Mesothelial cell of epicardium (in vitro differentiated cells): ENCODE measurements at regions not wholly inside any gene's neighbourhood (a gene's known extent, or its start where the extent isn't known, plus 50 kb on each side); places are given as distances from the start of the nearest gene placed in this dataset.

Source experiments
- DNase-seq, 2 experiments: peaks; one replicate each; pipeline ENCODE4 v3.0.0; 2021; ENCODE audit warnings: low spot score in 2 of 2; ENCODE audit not compliant: unreplicated experiment in 2 of 2
- H3K27ac Mint-ChIP-seq: 2 replicates; pipeline ENCODE4 v1.8.0; 2021; ENCODE audit warnings: mixed read lengths
- H3K27me3 Mint-ChIP-seq: 2 replicates; pipeline ENCODE4 v1.8.0; 2021; ENCODE audit warnings: low read depth, mixed read lengths
- H3K36me3 Mint-ChIP-seq: 2 replicates; pipeline ENCODE4 v1.8.0; 2021; ENCODE audit warnings: mixed read lengths
- H3K4me1 Mint-ChIP-seq: 2 replicates; pipeline ENCODE4 v1.8.0; 2021; ENCODE audit warnings: mixed read lengths
- H3K4me3 Mint-ChIP-seq: 2 replicates; pipeline ENCODE4 v1.8.0; 2021; ENCODE audit warnings: mild to moderate bottlenecking, moderate library complexity, mixed read lengths
- H3K9me3 Mint-ChIP-seq: 2 replicates; pipeline ENCODE4 v1.8.0; 2021; ENCODE audit warnings: mixed read lengths
- CTCF ChIP-seq: fragments of 200-600 bp; sonication (generic); IDR thresholded peaks from one replicate; pipeline ENCODE4 v1.5.0; 2021; ENCODE audit warnings: antibody characterized with exemption; ENCODE audit not compliant: unreplicated experiment

GRCh38 chr10:117666965-117667364, 124.4 kb downstream of the EMX2 start:
- Mint-ChIP-seq H3K4me3 (no peak overlapping the region), H3K27me3 (peaks cover 18% of the 10 kb centered on the region), H3K27ac (no peak overlapping the region), H3K4me1 (no peaks in the 10 kb centered on the region), H3K9me3 (no peaks in the 10 kb centered on the region), H3K36me3 (no peaks in the 10 kb centered on the region)
- TF ChIP-seq CTCF: no peak
- DNase-seq: peak in 1 of 2 experiments; percentile 29

GRCh38 chr10:117667831-117668230, 125.3 kb downstream of the EMX2 start:
- H3K4me3 Mint-ChIP-seq: no peak overlapping the region
- no peak for TF ChIP-seq CTCF

GRCh38 chr10:117668327-117669008, 125.9 kb downstream of the EMX2 start:
- Mint-ChIP-seq H3K27me3 (peaks cover 18% of the 10 kb centered on the region), H3K27ac (no peak overlapping the region), H3K36me3 (no peaks in the 10 kb centered on the region), H3K4me1 (no peaks in the 10 kb centered on the region), H3K4me3 (no peak overlapping the region), H3K9me3 (no peaks in the 10 kb centered on the region)
- DNase-seq: peak in 1 of 2 experiments; percentile 5
- TF ChIP-seq CTCF: no peak

More at GRCh38 chr10:117667831-117668230, 125.3 kb downstream of the EMX2 start:
- H3K4me1 Mint-ChIP-seq: no peaks in the 10 kb centered on the region
- H3K36me3 Mint-ChIP-seq: no peaks in the 10 kb centered on the region
- no peak overlapping the region for H3K27ac Mint-ChIP-seq
- H3K9me3 Mint-ChIP-seq: no peaks in the 10 kb centered on the region
- peaks cover 18% of the 10 kb centered on the region for H3K27me3 Mint-ChIP-seq
- DNase-seq: no peak

GRCh38 chr10:117669122-117669521, 126.6 kb downstream of the EMX2 start:
- peaks cover under 1% of the 10 kb centered on the region for H3K4me1 Mint-ChIP-seq
- H3K4me3 Mint-ChIP-seq: no peak overlapping the region
- TF ChIP-seq CTCF: no peak
- no peaks in the 10 kb centered on the region for H3K36me3 Mint-ChIP-seq
- H3K27ac Mint-ChIP-seq: no peak overlapping the region
- DNase-seq: no peak
- H3K27me3 Mint-ChIP-seq: peaks cover 18% of the 10 kb centered on the region
- no peaks in the 10 kb centered on the region for H3K9me3 Mint-ChIP-seq

GRCh38 chr10:117670116-117670904, 127.8 kb downstream of the EMX2 start:
- peaks cover 18% of the 10 kb centered on the region for H3K27me3 Mint-ChIP-seq
- H3K4me1 Mint-ChIP-seq: peaks cover 10% of the 10 kb centered on the region
- no peak overlapping the region for H3K27ac Mint-ChIP-seq
- DNase-seq: no peak
- H3K9me3 Mint-ChIP-seq: no peaks in the 10 kb centered on the region
- TF ChIP-seq CTCF: no peak
- H3K4me3 Mint-ChIP-seq: no peak overlapping the region
- H3K36me3 Mint-ChIP-seq: no peaks in the 10 kb centered on the region
